ENCODE measurements at regions not wholly inside any gene's neighbourhood (a gene's known extent, or its start where the extent isn't known, plus 50 kb on each side); places are given as distances from the start of the nearest gene placed in this dataset.

DNA sequence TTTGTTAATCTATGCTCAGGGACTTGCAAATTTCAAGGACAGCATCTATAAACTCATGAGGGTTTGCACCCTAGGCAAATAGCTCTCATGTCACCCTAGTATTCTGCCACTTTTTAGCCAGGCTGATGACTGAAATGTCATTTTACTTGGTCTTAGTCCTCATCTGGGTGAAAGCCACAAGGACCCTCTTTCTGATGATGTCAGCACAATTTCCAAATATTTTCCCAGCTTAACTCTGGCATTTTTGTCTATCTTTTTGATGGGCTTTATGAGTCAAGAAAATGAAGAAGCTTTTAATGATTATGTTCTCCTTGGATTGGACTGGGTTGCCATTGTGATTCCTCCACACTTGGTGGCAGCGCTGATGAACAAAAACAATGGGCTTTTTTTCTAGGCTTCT lies 420.1 kb upstream of the BTBD3 start:
- Histone ChIP-seq H3K36me3 (ENCODE audit: insufficient read depth) (no peaks in the 10 kb centered on the region), H3K4me1 (ENCODE audit: insufficient read depth) (peaks cover 11% of the 10 kb centered on the region), H3K27ac (ENCODE audit: low read depth) (no peak overlapping the region), H3F3A (replicated peaks; ENCODE audit: low read depth) (no peaks in the 10 kb centered on the region), H3K4me2 (no peak overlapping the region), H2AFZ (no peak overlapping the region), H3K27me3 (ENCODE audit: insufficient read depth) (no peaks in the 10 kb centered on the region), H3K9me2 (ENCODE audit: insufficient read depth) (peaks cover 6% of the 10 kb centered on the region), H4K20me1 (replicated peaks; ENCODE audit: insufficient read depth) (no peaks in the 10 kb centered on the region), H3K79me2 (replicated peaks; ENCODE audit: insufficient read depth) (no peaks in the 10 kb centered on the region), H3K4me3 (no peak overlapping the region)
- Mint-ChIP-seq H3K36me3 (ENCODE audit: low read depth) (no peaks in the 10 kb centered on the region), H3K9me3 (no peaks in the 10 kb centered on the region; the same call in 2 of the 3 replicates), H3K4me3 (no peak overlapping the region), H3K27ac (no peak overlapping the region), H3K4me1 (peaks cover 17% of the 10 kb centered on the region), H3K27me3 (ENCODE audit: insufficient read depth, low read depth, poor library complexity) (peaks cover 2% of the 10 kb centered on the region)
- ATAC-seq = no peak
- peak; percentile 3 for DNase-seq (ENCODE audit: low spot score)
- no peak for TF ChIP-seq POLR2AphosphoS5 (IDR thresholded peaks at IDR 0.05; ENCODE audit: low read depth)
- TF ChIP-seq, protein P1, sequence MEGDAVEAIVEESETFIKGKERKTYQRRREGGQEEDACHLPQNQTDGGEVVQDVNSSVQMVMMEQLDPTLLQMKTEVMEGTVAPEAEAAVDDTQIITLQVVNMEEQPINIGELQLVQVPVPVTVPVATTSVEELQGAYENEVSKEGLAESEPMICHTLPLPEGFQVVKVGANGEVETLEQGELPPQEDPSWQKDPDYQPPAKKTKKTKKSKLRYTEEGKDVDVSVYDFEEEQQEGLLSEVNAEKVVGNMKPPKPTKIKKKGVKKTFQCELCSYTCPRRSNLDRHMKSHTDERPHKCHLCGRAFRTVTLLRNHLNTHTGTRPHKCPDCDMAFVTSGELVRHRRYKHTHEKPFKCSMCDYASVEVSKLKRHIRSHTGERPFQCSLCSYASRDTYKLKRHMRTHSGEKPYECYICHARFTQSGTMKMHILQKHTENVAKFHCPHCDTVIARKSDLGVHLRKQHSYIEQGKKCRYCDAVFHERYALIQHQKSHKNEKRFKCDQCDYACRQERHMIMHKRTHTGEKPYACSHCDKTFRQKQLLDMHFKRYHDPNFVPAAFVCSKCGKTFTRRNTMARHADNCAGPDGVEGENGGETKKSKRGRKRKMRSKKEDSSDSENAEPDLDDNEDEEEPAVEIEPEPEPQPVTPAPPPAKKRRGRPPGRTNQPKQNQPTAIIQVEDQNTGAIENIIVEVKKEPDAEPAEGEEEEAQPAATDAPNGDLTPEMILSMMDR (conservative IDR thresholded peaks at IDR 0.05; ENCODE audit: low read depth in 2 of 2) = peak in 1 of 2 experiments; percentile 37; a peak in 3 of 4 replicates

GRCh38 chr20:11499101-11499634 lies 418.5 kb upstream of the BTBD3 start:
- ATAC-seq (no peak), DNase-seq (ENCODE audit: low spot score) (no peak)
- H3K27ac Mint-ChIP-seq = no peak overlapping the region
- Histone ChIP-seq H3K27me3 (ENCODE audit: insufficient read depth) (no peaks in the 10 kb centered on the region), H2AFZ (no peak overlapping the region; the same call in 1 of the 2 replicates), H3K4me1 (ENCODE audit: insufficient read depth) (peaks cover 11% of the 10 kb centered on the region), H3K4me2 (no peak overlapping the region), H4K20me1 (replicated peaks; ENCODE audit: insufficient read depth) (no peaks in the 10 kb centered on the region), H3K79me2 (replicated peaks; ENCODE audit: insufficient read depth) (no peaks in the 10 kb centered on the region), H3K4me3 (no peak overlapping the region), H3K9me2 (ENCODE audit: insufficient read depth) (peaks cover 4% of the 10 kb centered on the region), H3K36me3 (ENCODE audit: insufficient read depth) (no peaks in the 10 kb centered on the region), H3F3A (replicated peaks; ENCODE audit: low read depth) (no peaks in the 10 kb centered on the region), H3K27ac (ENCODE audit: low read depth) (no peak overlapping the region)
- peaks cover 2% of the 10 kb centered on the region; the same call in 1 of the 3 replicates for H3K9me3 Mint-ChIP-seq
- H3K4me3 Mint-ChIP-seq = no peak overlapping the region
- peaks cover 17% of the 10 kb centered on the region for H3K4me1 Mint-ChIP-seq
- peaks cover 2% of the 10 kb centered on the region for H3K27me3 Mint-ChIP-seq (ENCODE audit: insufficient read depth, low read depth, poor library complexity)
- peaks cover 3% of the 10 kb centered on the region; the same call in 2 of the 3 replicates for H3K36me3 Mint-ChIP-seq (ENCODE audit: low read depth)
- TF ChIP-seq CREB1 (CRISPR knock-in tag; IDR thresholded peaks at IDR 0.05; ENCODE audit: low read depth) (no peak), ZNF114 (CRISPR knock-in tag; IDR thresholded peaks at IDR 0.05) (no peak), NANOG (IDR thresholded peaks at IDR 0.05; ENCODE audit: borderline replicate concordance) (no peak), REST (IDR thresholded peaks at IDR 0.05; ENCODE audit: unreplicated experiment) (no peak), EZH2 (IDR thresholded peaks at IDR 0.05; ENCODE audit: low read depth, unreplicated experiment) (no peak), JUNB (IDR thresholded peaks at IDR 0.05; ENCODE audit: unreplicated experiment) (no peak)
- TF ChIP-seq, protein P1 (conservative IDR thresholded peaks at IDR 0.05; ENCODE audit: low read depth in 2 of 2) = no peak

Measured in GM23338 (cell line).